Fibroblast of lung (primary cell): ENCODE measurements at regions not wholly inside any gene's neighbourhood (a gene's known extent, or its start where the extent isn't known, plus 50 kb on each side); places are given as distances from the start of the nearest gene placed in this dataset.

Experiments used
- EZH2 ChIP-seq: IDR thresholded peaks from 2 replicates; pipeline ENCODE4 v1.5.1; 2012; ENCODE audit warnings: low read length, control low read depth, mild to moderate bottlenecking; ENCODE audit errors: missing control alignments
- TF ChIP-seq, protein P1 (sequence below), 2 donors: IDR thresholded peaks in 1 of 2; conservative IDR thresholded peaks in 1 of 2; 1 replicate in 1 of 2; 2 replicates in 1 of 2; pipeline ENCODE4 v1.5.1; 2011 to 2012; ENCODE audit warnings: low read length in 2 of 2, control low read depth in 1 of 2, inconsistent platforms in 1 of 2, low read depth in 1 of 2, mild to moderate bottlenecking in 1 of 2

DNA sequence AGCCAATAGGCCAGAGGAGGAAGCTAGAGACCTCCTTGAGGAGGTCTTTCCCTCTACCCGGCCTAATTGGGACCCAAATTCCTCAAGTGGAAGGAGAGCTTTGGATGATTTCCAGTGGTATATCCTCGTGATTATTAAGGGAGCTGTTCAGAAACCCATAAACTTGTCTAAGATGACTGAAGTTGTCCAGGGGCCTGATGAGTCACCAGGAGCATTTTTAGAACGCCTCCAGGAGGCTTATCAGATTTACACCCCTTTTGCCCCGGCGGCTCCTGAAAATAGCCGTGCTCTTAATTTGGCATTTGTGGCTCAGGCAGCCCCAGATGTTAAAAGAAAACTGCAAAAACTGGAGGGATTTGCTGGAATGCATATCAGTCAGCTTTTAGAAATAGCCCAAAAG is 198.1 kb downstream of the ZNF486 start:
- TF ChIP-seq, protein P1, sequence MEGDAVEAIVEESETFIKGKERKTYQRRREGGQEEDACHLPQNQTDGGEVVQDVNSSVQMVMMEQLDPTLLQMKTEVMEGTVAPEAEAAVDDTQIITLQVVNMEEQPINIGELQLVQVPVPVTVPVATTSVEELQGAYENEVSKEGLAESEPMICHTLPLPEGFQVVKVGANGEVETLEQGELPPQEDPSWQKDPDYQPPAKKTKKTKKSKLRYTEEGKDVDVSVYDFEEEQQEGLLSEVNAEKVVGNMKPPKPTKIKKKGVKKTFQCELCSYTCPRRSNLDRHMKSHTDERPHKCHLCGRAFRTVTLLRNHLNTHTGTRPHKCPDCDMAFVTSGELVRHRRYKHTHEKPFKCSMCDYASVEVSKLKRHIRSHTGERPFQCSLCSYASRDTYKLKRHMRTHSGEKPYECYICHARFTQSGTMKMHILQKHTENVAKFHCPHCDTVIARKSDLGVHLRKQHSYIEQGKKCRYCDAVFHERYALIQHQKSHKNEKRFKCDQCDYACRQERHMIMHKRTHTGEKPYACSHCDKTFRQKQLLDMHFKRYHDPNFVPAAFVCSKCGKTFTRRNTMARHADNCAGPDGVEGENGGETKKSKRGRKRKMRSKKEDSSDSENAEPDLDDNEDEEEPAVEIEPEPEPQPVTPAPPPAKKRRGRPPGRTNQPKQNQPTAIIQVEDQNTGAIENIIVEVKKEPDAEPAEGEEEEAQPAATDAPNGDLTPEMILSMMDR (conservative IDR thresholded peaks at IDR 0.05 in 1 of 2, IDR thresholded peaks at IDR 0.05 in 1 of 2; ENCODE audit: low read depth in 1 of 2, low read length in 2 of 2) = no peak
- TF ChIP-seq EZH2 = no peak
